NCI-H446 treated with DMSO at 0.1 percent for 48 hours (cell line): ENCODE measurements at regions not wholly inside any gene's neighbourhood (a gene's known extent, or its start where the extent isn't known, plus 50 kb on each side); places are given as distances from the start of the nearest gene placed in this dataset.
"Not testable (repeated sequence)": the region's sequence is repeated elsewhere in the genome, so short reads cannot be mapped to it uniquely, and the experiment has no call there.

Source experiments
- DNase-seq: peaks from one replicate; lab custom pipeline; 2025; lab: John Stamatoyannopoulos, UW

GRCh38 chr21:23607782-23608431, 1999.4 kb downstream of the MRPL39 start:
- no peak for DNase-seq

GRCh38 chr21:23601549-23601948, 2005.7 kb downstream of the MRPL39 start:
- no peak for DNase-seq

- DNase-seq, result no peak
These were observed 2013.7 kb downstream of the MRPL39 start for GRCh38 chr21:23593582-23593981.

GRCh38 chr21:23585419-23585818, 2021.9 kb downstream of the MRPL39 start:
- no peak for DNase-seq

- no peak for DNase-seq
These were observed 2027.7 kb downstream of the MRPL39 start for GRCh38 chr21:23579573-23579972.

GRCh38 chr21:23578027-23578426, 2029.3 kb downstream of the MRPL39 start:
- peak; percentile 36 for DNase-seq

GRCh38 chr21:23574932-23575331, 2032.3 kb downstream of the MRPL39 start:
- no peak for DNase-seq

- DNase-seq, result not testable (repeated sequence)
These were observed 2058.4 kb downstream of the MRPL39 start for GRCh38 chr21:23548924-23549323.

- DNase-seq, result no peak
These were observed 2063.9 kb downstream of the MRPL39 start for GRCh38 chr21:23543333-23543732.

- DNase-seq, result no peak
These were observed 2065.2 kb downstream of the MRPL39 start for GRCh38 chr21:23542097-23542496.

- DNase-seq, result no peak
These were observed 2065.7 kb downstream of the MRPL39 start for GRCh38 chr21:23541571-23541970.

GRCh38 chr21:23534850-23535249, 2072.4 kb downstream of the MRPL39 start:
- peak; percentile 21 for DNase-seq

GRCh38 chr21:23531444-23531843, 2075.8 kb downstream of the MRPL39 start:
- no peak for DNase-seq

GRCh38 chr21:23524685-23525084, 2082.6 kb downstream of the MRPL39 start:
- no peak for DNase-seq

- DNase-seq, result no peak
These were observed 2084.5 kb downstream of the MRPL39 start for GRCh38 chr21:23522751-23523150.

- DNase-seq, result no peak
These were observed 2099.8 kb downstream of the MRPL39 start for GRCh38 chr21:23507501-23507900.

GRCh38 chr21:23496729-23497128, 2110.6 kb downstream of the MRPL39 start:
- no peak for DNase-seq

- DNase-seq, result no peak
These were observed 2119.0 kb downstream of the MRPL39 start for GRCh38 chr21:23488245-23488644.

GRCh38 chr21:23480591-23481270, 2126.6 kb downstream of the MRPL39 start:
- DNase-seq, result no peak

GRCh38 chr21:23478381-23478780, 2128.9 kb downstream of the MRPL39 start:
- no peak for DNase-seq

- peak; percentile 3 for DNase-seq
These were observed 2131.7 kb downstream of the MRPL39 start for GRCh38 chr21:23475281-23476219.

- DNase-seq, result no peak
These were observed 2135.4 kb downstream of the MRPL39 start for GRCh38 chr21:23471877-23472276.

GRCh38 chr21:23463365-23463764, 2143.9 kb downstream of the MRPL39 start:
- DNase-seq, result no peak
